K562 (cell line): ENCODE measurements at regions not wholly inside any gene's neighbourhood (a gene's known extent, or its start where the extent isn't known, plus 50 kb on each side); places are given as distances from the start of the nearest gene placed in this dataset.

Experiments
- ATAC-seq: fragments of 200-7000 bp; cut with Tn5 transposase; 3 replicates; pipeline ENCODE4 v1.9.1; 2020; ENCODE audit warnings: moderate library complexity
- BruUV-seq: library from RNA; stranded (reverse); fragments of 400-500 nt; replicated peaks from 2 replicates; lab custom pipeline; 2021; lab: Mats Ljungman, UMichigan
- CTCF ChIA-PET: fragments of 300-600 bp; formaldehyde crosslinking; extraction: SDS; loops from one replicate; lab custom pipeline; 2021; ENCODE audit warnings: low intra/inter-chr PET ratio; lab: Yijun Ruan, JAX
- POLR2A ChIA-PET: fragments of 300-600, 350-650 bp; sonication (Branson Sonifier 250); formaldehyde crosslinking; extraction: SDS; loops from one replicate; lab custom pipeline; 2021; ENCODE audit warnings: antibody characterized with exemption, inconsistent platforms; lab: Yijun Ruan, JAX
- DNase-seq, 4 experiments: peaks; one replicate each; pipeline versions ENCODE4 v3.0.0 to v3.0.0-alpha.2; 2011 to 2018; ENCODE audit warnings: low spot score in 3 of 4, mixed read lengths in 3 of 4; ENCODE audit errors: extremely low read depth in 1 of 4
- FAIRE-seq: peaks from 2 replicates; lab custom pipeline; 2011; peaks lifted over from hg19 to GRCh38; lab: Jason Lieb, UNC
- H2AFZ ChIP-seq: 2 replicates; pipeline ENCODE4 v1.6.0; 2011; ENCODE audit warnings: low read depth, low read length, control low read depth, inconsistent platforms
- H3K27ac ChIP-seq: fragments of 200-600 bp; 3 replicates; pipeline ENCODE4 v1.8.0; 2011; ENCODE audit warnings: low read depth, mild to moderate bottlenecking, control low read depth, inconsistent platforms, low read length, moderate library complexity, mixed read lengths; ENCODE audit errors: extremely low read depth
- H3K27me3 ChIP-seq, 2 experiments: fragments of 300-600 bp in 1 of 2; 2 replicates in 1 of 2; 3 replicates in 1 of 2; pipeline versions ENCODE4 v1.6.0 to v1.8.0; 2011; ENCODE audit warnings: inconsistent platforms in 2 of 2, low read length in 2 of 2, mild to moderate bottlenecking in 1 of 2, mixed read lengths in 1 of 2, moderate library complexity in 1 of 2; ENCODE audit not compliant: control insufficient read depth in 2 of 2, insufficient read depth in 2 of 2
- H3K36me3 ChIP-seq: fragments of 300-600 bp; 3 replicates; pipeline ENCODE4 v1.8.0; 2011; ENCODE audit warnings: mild to moderate bottlenecking, low read length, inconsistent platforms; ENCODE audit not compliant: control insufficient read depth, insufficient read depth
- H3K4me1 ChIP-seq, 2 experiments: fragments of 200-600 bp in 1 of 2; replicated peaks in 1 of 2; 2 replicates in 1 of 2; 3 replicates in 1 of 2; pipeline versions ENCODE4 v1.5.1 to v1.8.0; 2011; ENCODE audit warnings: inconsistent platforms in 2 of 2, low read length in 2 of 2, mild to moderate bottlenecking in 1 of 2, mixed read lengths in 1 of 2, moderate library complexity in 1 of 2; ENCODE audit not compliant: control insufficient read depth in 2 of 2, insufficient read depth in 2 of 2
- H3K4me2 ChIP-seq: 2 replicates; pipeline ENCODE4 v1.6.1; 2011; ENCODE audit warnings: low read length, control low read depth, inconsistent platforms, mixed read lengths; ENCODE audit not compliant: insufficient read depth
- H3K4me3 ChIP-seq: fragments of 200-600 bp; sonication (generic), shearing (Covaris generic); 2 replicates; pipeline ENCODE4 v1.5.1; 2016; ENCODE audit warnings: control low read depth, inconsistent platforms
- H3K79me2 ChIP-seq: fragments of 200-600 bp; 3 replicates; pipeline ENCODE4 v1.8.0; 2011; ENCODE audit warnings: low read length, inconsistent platforms; ENCODE audit not compliant: control insufficient read depth, insufficient read depth
- H3K9ac ChIP-seq, 2 experiments: 2 replicates each; pipeline versions ENCODE4 v1.6.0 to v1.6.1; 2011; ENCODE audit warnings: low read depth in 2 of 2, low read length in 2 of 2, control low read depth in 1 of 2, inconsistent platforms in 1 of 2, mild to moderate bottlenecking in 1 of 2, mixed read lengths in 1 of 2; ENCODE audit not compliant: insufficient read depth in 1 of 2
- H3K9me1 ChIP-seq: one replicate; pipeline ENCODE4 v1.6.0; 2011; ENCODE audit warnings: inconsistent platforms, mild to moderate bottlenecking, low read length, moderate library complexity; ENCODE audit not compliant: control insufficient read depth, insufficient read depth
- H3K9me3 ChIP-seq: replicated peaks from 2 replicates; pipeline ENCODE4 v1.5.1; 2011; ENCODE audit warnings: low read depth, low read length, inconsistent platforms; ENCODE audit not compliant: control insufficient read depth, insufficient read depth
- H4K20me1 ChIP-seq: replicated peaks from 2 replicates; pipeline ENCODE4 v1.6.1; 2011; ENCODE audit warnings: low read length, inconsistent platforms, mixed read lengths; ENCODE audit not compliant: control insufficient read depth, insufficient read depth
- ARHGAP35 ChIP-seq: fragments of 450-650 bp; IDR thresholded peaks from 2 replicates; pipeline ENCODE4 v1.6.1; 2018; ENCODE audit not compliant: partially characterized antibody
- CXXC5 ChIP-seq: fragments of 250-450 bp; sonication (Bioruptor Pico); IDR thresholded peaks from 2 replicates; pipeline ENCODE4 v1.8.0; 2022; ENCODE audit warnings: inconsistent platforms, mild to moderate bottlenecking, moderate library complexity
- MCM2 ChIP-seq: fragments of 450-650 bp; IDR thresholded peaks from 2 replicates; pipeline ENCODE4 v1.6.1; 2017; ENCODE audit warnings: low read depth, mild to moderate bottlenecking
- SMARCA5 ChIP-seq: fragments of 450-650 bp; IDR thresholded peaks from 2 replicates; pipeline ENCODE4 v1.6.1; 2016
- SMARCE1 ChIP-seq: fragments of 450-650 bp; IDR thresholded peaks from 2 replicates; pipeline ENCODE4 v1.7.1; 2016; ENCODE audit warnings: mild to moderate bottlenecking
- TFE3 ChIP-seq: fragments of 450-650 bp; formaldehyde crosslinking; IDR thresholded peaks from 2 replicates; pipeline ENCODE4 v1.4.0; 2020; ENCODE audit warnings: mild to moderate bottlenecking, mixed read lengths
- WGBS: fragments of 100-300 bp; shearing (Covaris generic); methylation state at CpG from one replicate; pipeline ENCODE4 v1.1.6; 2016; ENCODE audit warnings: low coverage, mixed read lengths; ENCODE audit not compliant: insufficient coverage; ENCODE audit errors: missing lambda C conversion rate; 5-methylcytosine and 5-hydroxymethylcytosine counted together
- in situ Hi-C: fragments of 300-500 bp; cut with MboI; formaldehyde crosslinking; loops from 4 replicates; pipeline ENCODE4 v1.15.0; 2018; ENCODE audit warnings: inconsistent platforms, mixed read lengths
- intact Hi-C: fragments of 100-400 bp; cut with micrococcal nuclease; formaldehyde crosslinking; loops from 2 replicates; pipeline ENCODE4 v1.14.2; 2022
- TF ChIP-seq, protein P1 (sequence below): sonication (generic); formaldehyde crosslinking; IDR thresholded peaks from 2 replicates; pipeline ENCODE4 v1.4.0; 2020; ENCODE audit warnings: mild to moderate bottlenecking, missing genetic modification reagents
- TF ChIP-seq, protein P2 (sequence below): fragments of 250-450 bp; sonication (Bioruptor Pico); IDR thresholded peaks from 2 replicates; pipeline ENCODE4 v1.4.0; 2020; ENCODE audit warnings: mild to moderate bottlenecking, moderate library complexity, borderline replicate concordance
- TF ChIP-seq, protein P3 (sequence below): fragments of 250-450 bp; sonication (Bioruptor Pico); IDR thresholded peaks from 2 replicates; pipeline ENCODE4 v1.8.0; 2022; ENCODE audit warnings: moderate library complexity, mild to moderate bottlenecking, inconsistent platforms

DNA sequence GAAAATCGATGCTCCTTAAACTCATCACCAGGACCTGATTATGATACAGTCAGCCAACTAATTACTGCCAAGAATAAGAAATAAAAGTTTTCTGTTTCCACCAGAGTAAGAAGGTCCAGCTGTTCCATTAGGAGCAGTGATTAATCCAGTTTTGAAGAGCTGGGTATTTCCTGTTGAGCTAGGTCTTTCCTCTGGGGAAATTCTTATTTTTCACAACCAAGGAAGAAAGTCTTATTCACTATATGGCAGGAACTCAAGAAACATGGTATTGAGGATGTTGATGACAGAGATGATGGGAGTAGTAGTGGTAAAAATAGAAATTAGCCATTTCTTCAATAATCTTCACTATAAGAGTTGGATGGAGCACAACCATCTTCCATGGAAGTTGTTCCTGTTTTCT is 374.6 kb upstream of the RUNX1 start:
- intact Hi-C loops = no loop called here
- H2AFZ ChIP-seq = no peak overlapping the region
- WGBS = 4% methylated on average over 1 of the region's 1 CpG

More for the DNA sequence above, 374.6 kb upstream of the RUNX1 start:
- in situ Hi-C loops = no loop called here
- H3K27ac ChIP-seq = no peak overlapping the region
- FAIRE-seq = no peak
- H4K20me1 ChIP-seq = no peaks in the 10 kb centered on the region
- no peak for TF ChIP-seq SMARCA5
- TF ChIP-seq SMARCE1 = no peak
- no peak for TF ChIP-seq ARHGAP35
- TF ChIP-seq, protein P1, sequence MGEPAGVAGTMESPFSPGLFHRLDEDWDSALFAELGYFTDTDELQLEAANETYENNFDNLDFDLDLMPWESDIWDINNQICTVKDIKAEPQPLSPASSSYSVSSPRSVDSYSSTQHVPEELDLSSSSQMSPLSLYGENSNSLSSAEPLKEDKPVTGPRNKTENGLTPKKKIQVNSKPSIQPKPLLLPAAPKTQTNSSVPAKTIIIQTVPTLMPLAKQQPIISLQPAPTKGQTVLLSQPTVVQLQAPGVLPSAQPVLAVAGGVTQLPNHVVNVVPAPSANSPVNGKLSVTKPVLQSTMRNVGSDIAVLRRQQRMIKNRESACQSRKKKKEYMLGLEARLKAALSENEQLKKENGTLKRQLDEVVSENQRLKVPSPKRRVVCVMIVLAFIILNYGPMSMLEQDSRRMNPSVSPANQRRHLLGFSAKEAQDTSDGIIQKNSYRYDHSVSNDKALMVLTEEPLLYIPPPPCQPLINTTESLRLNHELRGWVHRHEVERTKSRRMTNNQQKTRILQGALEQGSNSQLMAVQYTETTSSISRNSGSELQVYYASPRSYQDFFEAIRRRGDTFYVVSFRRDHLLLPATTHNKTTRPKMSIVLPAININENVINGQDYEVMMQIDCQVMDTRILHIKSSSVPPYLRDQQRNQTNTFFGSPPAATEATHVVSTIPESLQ = no peak
- TF ChIP-seq, protein P2, sequence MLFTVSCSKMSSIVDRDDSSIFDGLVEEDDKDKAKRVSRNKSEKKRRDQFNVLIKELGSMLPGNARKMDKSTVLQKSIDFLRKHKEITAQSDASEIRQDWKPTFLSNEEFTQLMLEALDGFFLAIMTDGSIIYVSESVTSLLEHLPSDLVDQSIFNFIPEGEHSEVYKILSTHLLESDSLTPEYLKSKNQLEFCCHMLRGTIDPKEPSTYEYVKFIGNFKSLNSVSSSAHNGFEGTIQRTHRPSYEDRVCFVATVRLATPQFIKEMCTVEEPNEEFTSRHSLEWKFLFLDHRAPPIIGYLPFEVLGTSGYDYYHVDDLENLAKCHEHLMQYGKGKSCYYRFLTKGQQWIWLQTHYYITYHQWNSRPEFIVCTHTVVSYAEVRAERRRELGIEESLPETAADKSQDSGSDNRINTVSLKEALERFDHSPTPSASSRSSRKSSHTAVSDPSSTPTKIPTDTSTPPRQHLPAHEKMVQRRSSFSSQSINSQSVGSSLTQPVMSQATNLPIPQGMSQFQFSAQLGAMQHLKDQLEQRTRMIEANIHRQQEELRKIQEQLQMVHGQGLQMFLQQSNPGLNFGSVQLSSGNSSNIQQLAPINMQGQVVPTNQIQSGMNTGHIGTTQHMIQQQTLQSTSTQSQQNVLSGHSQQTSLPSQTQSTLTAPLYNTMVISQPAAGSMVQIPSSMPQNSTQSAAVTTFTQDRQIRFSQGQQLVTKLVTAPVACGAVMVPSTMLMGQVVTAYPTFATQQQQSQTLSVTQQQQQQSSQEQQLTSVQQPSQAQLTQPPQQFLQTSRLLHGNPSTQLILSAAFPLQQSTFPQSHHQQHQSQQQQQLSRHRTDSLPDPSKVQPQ (CRISPR knock-in tag) = no peak
- TF ChIP-seq MCM2 = no peak
- TF ChIP-seq, protein P3, sequence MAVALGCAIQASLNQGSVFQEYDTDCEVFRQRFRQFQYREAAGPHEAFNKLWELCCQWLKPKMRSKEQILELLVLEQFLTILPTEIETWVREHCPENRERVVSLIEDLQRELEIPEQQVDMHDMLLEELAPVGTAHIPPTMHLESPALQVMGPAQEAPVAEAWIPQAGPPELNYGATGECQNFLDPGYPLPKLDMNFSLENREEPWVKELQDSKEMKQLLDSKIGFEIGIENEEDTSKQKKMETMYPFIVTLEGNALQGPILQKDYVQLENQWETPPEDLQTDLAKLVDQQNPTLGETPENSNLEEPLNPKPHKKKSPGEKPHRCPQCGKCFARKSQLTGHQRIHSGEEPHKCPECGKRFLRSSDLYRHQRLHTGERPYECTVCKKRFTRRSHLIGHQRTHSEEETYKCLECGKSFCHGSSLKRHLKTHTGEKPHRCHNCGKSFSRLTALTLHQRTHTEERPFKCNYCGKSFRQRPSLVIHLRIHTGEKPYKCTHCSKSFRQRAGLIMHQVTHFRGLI (CRISPR knock-in tag) = no peak
- TF ChIP-seq TFE3 (CRISPR knock-in tag) = no peak
- no peak for TF ChIP-seq CXXC5 (CRISPR knock-in tag)
- H3K9me3 ChIP-seq = no peaks in the 10 kb centered on the region; the same call in 1 of the 2 replicates
- H3K4me1 ChIP-seq = no peaks in the 10 kb centered on the region
- H3K79me2 ChIP-seq = no peaks in the 10 kb centered on the region
- H3K9me1 ChIP-seq = no peaks in the 10 kb centered on the region
- peaks cover 2 to 5% of the 10 kb centered on the region in 2 experiments; a peak in 1 of 5 replicates for H3K27me3 ChIP-seq
- H3K36me3 ChIP-seq = no peaks in the 10 kb centered on the region
- ChIA-PET POLR2A (no interaction called here), CTCF (no interaction called here)
- BruUV-seq = no TSS peak
- ATAC-seq = no peak
- no peak overlapping the region for H3K4me3 ChIP-seq
- no peak overlapping the region for H3K9ac ChIP-seq
- DNase-seq = no peak
- no peak overlapping the region for H3K4me2 ChIP-seq
